Smooth muscle cell (in vitro differentiated cells): ENCODE measurements at regions not wholly inside any gene's neighbourhood (a gene's known extent, or its start where the extent isn't known, plus 50 kb on each side); places are given as distances from the start of the nearest gene placed in this dataset.
"Not testable (repeated sequence)": the region's sequence is repeated elsewhere in the genome, so short reads cannot be mapped to it uniquely, and the experiment has no call there.

Source experiments
- DNase-seq: peaks from one replicate; lab custom pipeline; 2025; ENCODE audit not compliant: unreplicated experiment; lab: John Stamatoyannopoulos, UW
- H2AFZ ChIP-seq: fragments of 200-600 bp; sonication (generic); 2 replicates; pipeline ENCODE4 v1.6.0; 2016; ENCODE audit warnings: antibody characterized with exemption, low read depth, mild to moderate bottlenecking
- H3F3A ChIP-seq: fragments of 200-600 bp; sonication (generic); 2 replicates; pipeline ENCODE4 v1.6.0; 2017; ENCODE audit warnings: antibody characterized with exemption, low read depth
- H3K27ac ChIP-seq: fragments of 200-600 bp; sonication (generic); 2 replicates; pipeline ENCODE4 v1.5.1; 2016; ENCODE audit warnings: low read depth, mild to moderate bottlenecking
- H3K27me3 ChIP-seq: fragments of 200-600 bp; sonication (generic); 2 replicates; pipeline ENCODE4 v1.6.1; 2016; ENCODE audit warnings: low read depth, mild to moderate bottlenecking
- H3K36me3 ChIP-seq: fragments of 200-600 bp; sonication (generic); 2 replicates; pipeline ENCODE4 v1.5.1; 2016; ENCODE audit warnings: low read depth
- H3K4me1 ChIP-seq: fragments of 200-600 bp; sonication (generic); 2 replicates; pipeline ENCODE4 v1.5.1; 2016; ENCODE audit warnings: low read depth
- H3K4me2 ChIP-seq: fragments of 200-600 bp; sonication (generic); 2 replicates; pipeline ENCODE4 v1.6.0; 2016; ENCODE audit warnings: mild to moderate bottlenecking
- H3K4me3 ChIP-seq: fragments of 200-600 bp; sonication (generic); 2 replicates; pipeline ENCODE4 v1.5.1; 2016; ENCODE audit warnings: mild to moderate bottlenecking
- H3K79me2 ChIP-seq: fragments of 200-600 bp; sonication (generic); 2 replicates; pipeline ENCODE4 v1.6.0; 2016; ENCODE audit warnings: low read depth, mild to moderate bottlenecking
- H3K9ac ChIP-seq: fragments of 200-600 bp; sonication (generic); 2 replicates; pipeline ENCODE4 v1.6.0; 2016; ENCODE audit warnings: low read depth
- H3K9me3 ChIP-seq: fragments of 200-600 bp; sonication (generic); replicated peaks from 2 replicates; pipeline ENCODE4 v1.5.1; 2016; ENCODE audit warnings: low read depth
- H4K20me1 ChIP-seq: fragments of 200-600 bp; sonication (generic); 2 replicates; pipeline ENCODE4 v1.6.0; 2016; ENCODE audit warnings: low read depth
- WGBS: methylation state at CpG from one replicate; pipeline ENCODE4 v1.1.7; 2016; ENCODE audit warnings: low lambda C conversion rate; 5-methylcytosine and 5-hydroxymethylcytosine counted together

GRCh38 chr5:1613515-1613914, 89.8 kb upstream of the LPCAT1 start:
- not testable (repeated sequence) for H3F3A ChIP-seq, H3K27me3 ChIP-seq, H3K27ac ChIP-seq, H3K9ac ChIP-seq, H3K4me3 ChIP-seq, H3K4me2 ChIP-seq, H3K36me3 ChIP-seq, H3K4me1 ChIP-seq, H2AFZ ChIP-seq, H3K9me3 ChIP-seq, DNase-seq, H3K79me2 ChIP-seq
- WGBS: 94% methylated on average over 13 of the region's 13 CpGs
- H4K20me1 ChIP-seq: peaks cover 33% of the 10 kb centered on the region

GRCh38 chr5:1610526-1610925, 86.8 kb upstream of the LPCAT1 start:
- WGBS: 92% methylated on average over 16 of the region's 16 CpGs
- H3K9ac ChIP-seq, H3K4me1 ChIP-seq, H2AFZ ChIP-seq, H3K27me3 ChIP-seq, H3K27ac ChIP-seq, H3K36me3 ChIP-seq, H3K4me2 ChIP-seq, H3F3A ChIP-seq, H3K9me3 ChIP-seq, H3K4me3 ChIP-seq, DNase-seq, H3K79me2 ChIP-seq: not testable (repeated sequence)
- peaks cover 36% of the 10 kb centered on the region for H4K20me1 ChIP-seq

- H3K4me1 ChIP-seq: not testable (repeated sequence)
Measured at GRCh38 chr5:1609111-1609510, 85.4 kb upstream of the LPCAT1 start.

GRCh38 chr5:1608336-1608735, 84.6 kb upstream of the LPCAT1 start:
- 38% methylated on average over 15 of the region's 15 CpGs for WGBS

More at GRCh38 chr5:1609111-1609510, 85.4 kb upstream of the LPCAT1 start:
- not testable (repeated sequence) for H3K36me3 ChIP-seq, DNase-seq, H3K27ac ChIP-seq, H2AFZ ChIP-seq, H3K9ac ChIP-seq, H3K4me2 ChIP-seq, H3F3A ChIP-seq, H3K27me3 ChIP-seq, H3K4me3 ChIP-seq, H3K79me2 ChIP-seq, H3K9me3 ChIP-seq
- peaks cover 44% of the 10 kb centered on the region for H4K20me1 ChIP-seq
- 90% methylated on average over 8 of the region's 8 CpGs for WGBS

GRCh38 chr5:1606951-1607350, 83.2 kb upstream of the LPCAT1 start:
- not testable (repeated sequence) for H2AFZ ChIP-seq, H3K27me3 ChIP-seq, H3K4me1 ChIP-seq, H3K27ac ChIP-seq, H3K36me3 ChIP-seq, H3K4me3 ChIP-seq, H3K4me2 ChIP-seq, H3K9me3 ChIP-seq, H3K79me2 ChIP-seq, H3K9ac ChIP-seq, DNase-seq, H3F3A ChIP-seq
- H4K20me1 ChIP-seq: peaks cover 60% of the 10 kb centered on the region
- WGBS: 83% methylated on average over 4 of the region's 9 CpGs

More at GRCh38 chr5:1608336-1608735, 84.6 kb upstream of the LPCAT1 start:
- not testable (repeated sequence) for H3K27ac ChIP-seq, H3K4me1 ChIP-seq, H3K4me2 ChIP-seq, H3K27me3 ChIP-seq, H3K4me3 ChIP-seq, H3K9me3 ChIP-seq, H2AFZ ChIP-seq, H3F3A ChIP-seq, H3K79me2 ChIP-seq, H3K36me3 ChIP-seq, H3K9ac ChIP-seq, DNase-seq
- peaks cover 52% of the 10 kb centered on the region for H4K20me1 ChIP-seq

- DNase-seq, H3K4me3 ChIP-seq, H3K27ac ChIP-seq, H3K27me3 ChIP-seq, H3K4me1 ChIP-seq, H3K9me3 ChIP-seq, H3K79me2 ChIP-seq, H3K4me2 ChIP-seq, H3K9ac ChIP-seq, H3K36me3 ChIP-seq, H3F3A ChIP-seq, H2AFZ ChIP-seq: not testable (repeated sequence)
- peaks cover 64% of the 10 kb centered on the region for H4K20me1 ChIP-seq
- WGBS: 86% methylated on average over 8 of the region's 8 CpGs
Measured at GRCh38 chr5:1603916-1604315, 80.2 kb upstream of the LPCAT1 start.

- H3K27ac ChIP-seq, H3K4me2 ChIP-seq, H3F3A ChIP-seq, H3K9me3 ChIP-seq, H3K9ac ChIP-seq, H3K27me3 ChIP-seq, H3K4me1 ChIP-seq, H2AFZ ChIP-seq, H3K36me3 ChIP-seq, H3K4me3 ChIP-seq, DNase-seq, H3K79me2 ChIP-seq: not testable (repeated sequence)
- peaks cover 47% of the 10 kb centered on the region for H4K20me1 ChIP-seq
- WGBS: 53% methylated on average over 9 of the region's 9 CpGs
Measured at GRCh38 chr5:1601565-1601964, 77.8 kb upstream of the LPCAT1 start.
